ENCODE measurements at regions not wholly inside any gene's neighbourhood (a gene's known extent, or its start where the extent isn't known, plus 50 kb on each side); places are given as distances from the start of the nearest gene placed in this dataset.

DNA sequence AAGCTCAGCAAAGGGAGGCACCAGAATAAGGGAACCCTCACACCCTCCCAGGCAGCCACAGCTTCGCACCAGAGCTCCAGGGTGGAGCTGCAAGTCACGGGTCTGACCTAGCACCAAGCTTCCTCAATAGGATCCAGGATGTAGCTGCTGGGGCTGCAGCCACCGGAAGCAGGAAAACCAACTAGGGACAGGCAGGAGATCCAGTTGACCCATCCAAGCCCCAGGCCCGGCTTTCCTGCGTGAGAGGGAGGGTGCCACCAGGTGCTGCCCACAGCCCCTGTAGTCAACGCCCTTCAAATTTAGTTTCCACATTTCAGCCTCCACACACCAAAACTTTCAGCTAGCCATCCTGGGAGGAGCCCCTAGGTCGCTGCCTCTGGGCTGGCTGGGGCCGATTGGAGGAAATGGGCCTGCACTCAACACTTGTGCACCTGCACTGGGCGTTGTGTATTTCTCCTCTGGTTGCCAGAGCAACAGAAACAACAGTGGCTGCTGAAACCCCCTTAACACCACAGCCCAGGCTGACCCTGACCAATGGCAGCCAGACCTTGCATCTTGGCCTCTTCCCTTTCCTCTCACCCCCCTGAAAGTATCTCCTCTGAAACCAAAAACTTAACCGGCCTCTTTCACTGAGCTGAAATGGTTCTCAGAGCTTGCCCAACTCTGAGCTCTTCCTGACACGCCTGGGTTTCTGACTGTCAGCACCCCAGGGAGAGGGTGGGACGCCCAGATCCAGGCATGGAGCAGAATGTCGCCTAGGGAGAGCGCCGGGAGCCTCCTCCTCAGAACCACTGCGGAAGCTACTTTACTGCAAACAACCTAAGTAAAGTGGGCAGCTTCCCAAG lies 226.5 kb upstream of the MAP3K1 start:
- DNase-seq (ENCODE audit: low read depth in 2 of 2): peak in 1 of 2 donors; percentile 29

DNA sequence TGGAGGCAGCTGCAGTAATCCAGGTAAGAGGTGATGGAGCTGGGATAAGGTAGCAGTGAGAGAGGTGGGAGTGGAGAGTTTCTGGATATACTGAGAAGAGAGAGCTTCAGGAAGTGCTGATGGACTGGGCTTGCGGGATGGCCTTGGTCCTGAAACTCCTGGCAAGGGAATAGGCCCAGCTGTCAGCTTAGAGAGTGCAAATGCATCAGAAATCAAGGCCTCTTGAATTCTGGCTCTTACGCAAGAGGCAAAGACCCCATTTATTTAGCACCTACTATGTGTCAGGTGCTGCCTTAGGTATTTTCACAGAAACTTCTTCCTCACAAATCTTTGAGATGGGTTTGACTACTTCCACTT lies 227.2 kb upstream of the MAP3K1 start:
- DNase-seq (ENCODE audit: low read depth in 2 of 2): no peak

DNA sequence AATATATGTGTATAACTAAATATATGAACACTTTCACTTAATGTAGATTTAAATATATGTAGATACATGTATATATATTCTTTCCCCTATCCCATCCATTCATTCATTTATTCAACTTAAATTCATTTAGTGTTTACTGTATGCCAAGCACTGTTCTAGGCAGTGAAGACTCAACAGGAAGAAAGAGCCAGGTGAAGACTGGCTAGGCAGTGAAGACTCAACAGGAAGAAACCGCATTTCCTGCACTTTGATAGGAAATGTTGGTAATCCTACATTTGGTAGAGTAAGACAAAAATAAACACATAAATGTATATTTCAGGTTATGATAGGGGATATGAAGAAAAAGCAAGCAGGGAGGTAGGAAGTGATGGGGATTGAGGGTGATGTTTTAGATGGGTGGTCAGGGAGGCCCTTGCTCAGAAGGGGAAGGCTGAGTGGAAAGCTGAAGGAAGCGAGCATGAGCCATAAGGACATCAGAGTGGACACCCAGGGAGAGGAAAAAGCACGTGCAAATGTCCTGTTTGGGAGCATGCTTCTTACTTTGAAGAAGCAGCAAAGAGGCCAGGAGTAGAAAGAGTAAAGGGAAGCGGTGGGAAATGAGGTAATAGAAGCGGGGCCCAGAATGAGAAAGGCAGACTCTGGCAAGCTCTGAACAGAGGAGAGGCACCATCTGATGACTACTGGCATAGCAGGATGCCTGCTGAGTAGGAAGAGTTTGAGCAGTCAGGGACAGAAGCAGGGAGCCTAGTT lies 227.8 kb upstream of the MAP3K1 start:
- no peak for DNase-seq (ENCODE audit: low read depth in 2 of 2)

DNA sequence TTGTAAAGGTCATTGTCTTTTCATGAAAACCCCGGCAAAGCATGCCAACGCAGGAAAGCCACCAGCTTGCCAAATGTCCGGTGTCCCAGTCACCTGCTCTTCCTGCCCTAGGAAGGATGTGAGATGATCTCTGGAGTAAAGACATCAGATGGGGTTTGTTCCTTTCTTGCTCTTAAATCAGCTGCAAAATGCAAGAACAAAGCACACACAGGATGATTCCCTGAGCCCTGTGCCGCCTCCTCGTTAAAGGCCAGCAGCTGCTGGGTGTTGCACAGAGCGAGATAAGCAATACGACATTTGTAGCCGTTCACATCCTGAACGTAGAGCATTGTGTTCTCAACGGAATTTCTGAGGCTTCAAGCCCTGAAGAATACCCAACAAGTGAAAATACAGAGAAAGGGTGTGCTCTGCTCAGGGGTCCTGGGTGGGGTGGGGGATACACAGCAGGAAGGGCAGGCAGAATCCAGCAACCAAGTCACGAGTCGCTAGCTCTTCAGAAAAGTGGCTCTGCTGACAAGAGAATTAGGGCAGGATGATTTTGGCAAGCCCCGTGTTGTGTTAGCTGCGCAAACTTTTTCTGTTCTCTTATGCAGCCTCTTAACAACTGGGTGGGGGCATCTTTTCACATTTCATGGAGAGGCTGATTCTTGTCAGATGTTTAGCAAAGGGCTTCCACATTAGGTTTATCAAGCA lies 229.2 kb upstream of the MAP3K1 start:
- no peak for DNase-seq (ENCODE audit: low read depth in 2 of 2)

DNA sequence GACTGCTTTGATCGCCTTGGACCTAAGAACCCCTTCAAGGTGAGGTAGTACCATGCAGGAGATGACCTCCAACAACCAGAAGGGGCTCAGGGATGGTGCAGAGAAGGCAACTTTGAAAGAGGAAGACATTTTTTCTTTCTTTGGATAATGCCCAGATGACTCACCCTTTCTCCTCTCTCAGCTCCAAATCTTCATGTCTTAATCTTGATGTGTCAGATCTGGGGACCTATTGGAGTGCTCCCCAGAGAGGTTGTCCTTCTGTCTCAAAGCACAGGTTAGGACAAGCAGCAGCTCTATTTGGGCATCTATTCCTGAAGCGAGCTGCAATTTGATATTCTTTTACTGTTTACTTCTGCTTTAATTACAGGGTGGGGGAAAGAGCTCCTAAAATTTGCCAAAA lies 229.9 kb upstream of the MAP3K1 start:
- DNase-seq (ENCODE audit: low read depth in 2 of 2): no peak

DNA sequence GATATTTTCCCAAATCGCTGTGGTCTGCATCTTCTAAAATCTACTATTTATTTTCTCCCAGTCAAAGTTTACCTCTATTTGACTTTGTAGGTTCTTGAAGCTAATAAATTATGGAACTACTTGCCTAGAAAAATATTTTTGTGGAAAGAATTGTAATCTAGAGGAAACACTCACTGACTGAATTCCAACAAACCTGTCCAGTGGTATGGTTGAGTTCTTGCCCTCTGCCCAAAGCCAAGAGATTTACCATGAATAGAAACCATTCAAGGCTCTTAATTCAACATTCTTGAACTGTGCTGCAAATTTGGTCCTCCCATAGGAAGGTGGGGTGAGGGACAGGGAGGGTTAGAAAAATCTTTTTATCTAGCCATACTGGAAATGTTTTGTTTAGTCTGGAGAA lies 233.9 kb upstream of the MAP3K1 start:
- no peak for DNase-seq (ENCODE audit: low read depth in 2 of 2)

DNA sequence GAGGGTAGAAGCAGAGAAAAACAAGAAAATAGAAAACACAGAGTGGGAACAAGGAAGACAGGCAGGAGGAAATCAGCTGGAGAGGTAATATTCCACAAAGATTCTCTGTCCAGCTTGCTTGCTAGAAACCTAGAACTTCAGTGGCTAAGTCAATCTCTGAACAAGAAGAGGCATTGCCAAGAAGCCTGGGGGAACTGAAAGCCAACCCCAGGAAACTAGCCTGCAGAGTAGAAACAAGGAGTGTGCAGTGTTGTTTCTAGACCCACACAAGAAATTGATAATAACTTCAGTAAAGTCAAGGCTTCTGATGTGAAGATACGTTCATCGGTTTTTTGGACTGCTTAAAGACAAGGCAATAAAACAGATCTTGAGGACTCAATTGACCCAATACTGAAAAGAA lies 234.5 kb upstream of the MAP3K1 start:
- DNase-seq (ENCODE audit: low read depth in 2 of 2): no peak

DNA sequence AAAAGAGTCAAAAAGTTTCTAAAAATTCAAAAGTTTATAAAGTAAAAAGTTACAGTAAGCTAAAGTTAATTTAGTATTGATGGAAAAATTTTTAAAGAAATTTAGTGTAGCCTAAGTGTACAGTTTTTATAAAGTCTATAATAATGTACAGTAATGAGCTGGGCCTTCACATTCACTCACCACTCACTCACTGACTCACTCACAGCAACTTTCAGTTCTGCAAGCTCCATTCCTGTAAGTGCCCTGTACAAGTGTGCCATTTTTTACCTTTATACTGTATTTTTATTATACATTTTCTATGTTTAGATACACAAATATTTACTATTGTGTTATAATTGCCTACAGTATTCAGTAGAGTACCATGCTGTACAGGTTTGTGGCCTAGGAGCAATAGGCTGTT lies 239.5 kb upstream of the MAP3K1 start:
- DNase-seq (ENCODE audit: low read depth in 2 of 2): no peak

DNA sequence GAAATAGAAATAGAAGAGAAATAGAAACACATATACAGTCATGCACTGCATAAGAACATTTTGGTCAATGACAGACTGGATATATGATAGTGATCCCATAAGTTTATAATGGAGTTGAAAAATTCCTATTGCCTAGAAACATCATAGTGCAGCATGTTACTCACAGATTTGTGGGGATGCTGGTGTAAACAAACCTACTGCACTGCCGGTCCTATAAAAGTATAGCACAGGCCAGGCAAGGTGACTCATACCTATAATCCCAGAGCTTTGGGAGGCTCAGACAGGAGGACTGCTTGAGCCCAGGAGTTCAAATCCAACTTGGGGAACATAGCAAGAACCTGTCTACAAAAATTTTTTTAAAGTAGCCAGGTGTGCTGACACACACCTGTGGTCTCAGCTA lies 240.6 kb upstream of the MAP3K1 start:
- no peak for DNase-seq (ENCODE audit: low read depth in 2 of 2)

DNA sequence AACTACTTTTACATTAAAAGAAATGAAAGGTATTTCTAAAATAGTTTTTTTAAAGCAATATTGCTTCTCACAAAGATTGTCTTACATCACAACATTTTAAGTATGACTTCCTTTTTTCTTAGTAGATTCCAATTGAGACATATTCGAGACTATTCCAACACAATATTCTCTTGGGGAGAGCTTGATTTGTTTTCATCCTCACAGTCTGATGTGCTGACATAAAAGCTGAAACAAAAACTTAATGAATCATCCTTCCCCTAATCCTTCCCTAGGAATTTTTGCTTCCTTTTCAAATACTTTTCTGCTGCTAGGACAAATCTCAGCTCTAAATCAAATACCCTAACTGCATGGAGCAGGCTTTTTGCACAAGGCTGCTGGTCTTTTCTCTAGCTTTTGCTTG lies 245.8 kb upstream of the MAP3K1 start:
- DNase-seq (ENCODE audit: low read depth in 2 of 2): no peak

DNA sequence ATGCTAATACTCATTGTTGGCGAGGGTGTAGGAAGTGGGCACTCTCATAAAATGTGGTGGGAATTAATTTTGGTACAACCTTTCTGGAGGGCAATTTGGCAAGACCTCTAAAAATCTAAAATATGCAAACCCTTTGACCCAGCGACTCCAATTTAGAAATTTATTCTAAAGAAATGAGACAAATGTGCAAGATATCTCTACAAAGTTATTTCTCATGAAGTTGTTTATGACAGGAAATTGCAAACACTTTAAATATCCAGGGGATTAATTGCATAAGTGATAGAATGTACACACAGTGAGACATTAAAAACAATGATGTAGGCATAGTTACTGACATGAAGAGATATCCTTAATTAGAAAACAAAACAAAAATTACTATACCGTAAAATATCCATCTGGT lies 246.3 kb upstream of the MAP3K1 start:
- DNase-seq (ENCODE audit: low read depth in 2 of 2): no peak

DNA sequence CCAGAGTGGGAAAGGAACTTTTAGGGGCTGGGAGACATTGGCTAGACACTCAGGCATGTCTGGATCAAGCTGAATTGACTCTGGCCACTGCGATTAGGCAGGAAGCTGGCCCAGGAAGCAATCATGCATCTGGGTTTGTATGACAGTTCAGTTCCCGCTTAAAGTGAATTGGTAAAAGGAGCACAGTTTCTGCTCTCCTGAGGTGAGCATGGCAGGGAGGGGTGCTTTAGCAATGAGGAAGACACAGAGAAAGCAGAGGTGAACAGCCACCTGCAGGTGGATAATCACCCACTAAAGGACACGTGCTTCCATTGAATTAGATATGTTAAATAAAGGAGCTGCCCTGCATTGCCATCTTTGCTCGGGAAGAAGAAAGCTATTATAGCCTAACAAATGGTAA lies 248.1 kb upstream of the MAP3K1 start:
- no peak for DNase-seq (ENCODE audit: low read depth in 2 of 2)

DNA sequence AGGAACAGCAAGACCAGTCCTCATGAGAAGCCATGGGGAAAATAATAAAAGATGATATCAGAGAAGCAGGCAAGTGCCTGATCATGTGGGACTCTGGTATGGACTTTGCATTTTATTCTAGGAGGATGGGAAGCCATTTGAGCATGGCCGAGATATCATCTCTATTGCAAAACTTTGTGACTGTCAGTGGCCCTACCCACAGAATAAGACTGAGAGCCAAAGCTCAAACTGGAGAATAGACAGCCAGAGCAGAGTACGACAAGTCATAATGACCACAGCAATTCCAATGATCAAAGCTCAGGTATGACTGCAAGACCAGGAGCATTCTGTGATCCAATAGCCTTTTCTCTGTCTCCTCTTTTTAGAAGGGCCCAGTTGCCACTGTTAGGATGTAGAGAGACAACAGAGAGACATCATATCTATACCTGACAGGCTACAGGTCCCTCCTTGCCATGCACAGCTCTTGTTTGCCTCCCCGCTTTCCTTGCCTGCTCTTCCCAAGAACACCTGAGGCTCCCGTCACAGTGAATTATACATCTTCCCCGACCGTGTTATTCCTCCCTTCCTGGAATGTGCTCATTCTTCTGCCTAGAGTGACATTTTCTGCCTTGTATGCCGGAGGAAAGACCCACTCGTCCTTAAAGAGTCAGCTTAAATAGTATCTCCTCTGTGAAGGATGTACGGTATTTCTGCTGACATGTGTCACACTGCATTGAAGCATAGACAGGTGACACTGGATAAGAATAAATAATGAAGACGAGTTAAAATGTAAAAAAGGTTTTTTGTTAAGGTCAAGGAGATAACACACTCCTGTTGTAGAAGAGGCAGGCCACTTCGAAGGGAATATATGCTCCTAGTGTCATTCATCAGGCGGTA lies 248.7 kb upstream of the MAP3K1 start:
- DNase-seq (ENCODE audit: low read depth in 2 of 2): no peak

DNA sequence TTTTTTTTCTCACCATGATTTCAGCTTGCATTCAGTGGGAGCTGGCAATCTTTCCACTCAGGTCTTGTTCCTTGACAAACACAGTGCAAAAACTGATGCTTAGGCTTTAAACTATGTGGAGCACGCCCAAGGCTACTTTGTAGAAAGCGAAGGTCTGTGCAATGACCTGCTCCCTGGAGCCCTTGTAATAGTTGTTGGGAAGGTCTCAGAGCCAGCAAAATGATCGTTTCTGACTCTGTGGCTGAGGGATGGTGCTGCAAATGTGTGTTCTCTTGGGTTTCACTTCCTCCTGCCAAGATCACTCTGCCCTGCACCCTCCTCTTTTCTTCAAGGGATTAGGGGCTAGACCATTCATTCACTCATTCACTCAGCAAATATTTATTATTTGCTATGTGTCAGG lies 249.7 kb upstream of the MAP3K1 start:
- no peak for DNase-seq (ENCODE audit: low read depth in 2 of 2)

DNA sequence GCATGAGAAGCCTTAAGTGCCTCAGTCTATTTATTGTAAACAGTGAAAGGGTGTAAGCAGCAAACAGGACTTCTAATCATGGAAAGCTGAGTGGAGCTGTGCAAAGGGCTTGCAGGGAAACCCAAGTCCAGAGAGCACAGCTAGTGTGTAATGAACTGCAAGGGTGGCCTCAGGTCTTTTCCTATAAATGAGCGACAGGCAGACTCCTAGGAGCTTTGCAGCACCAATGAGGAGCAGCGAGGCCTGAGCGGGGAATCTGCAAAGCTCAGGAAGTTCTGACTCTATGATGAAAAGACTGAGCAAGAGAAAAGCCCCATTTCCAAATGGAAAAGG lies 250.1 kb upstream of the MAP3K1 start:
- DNase-seq (ENCODE audit: low read depth in 2 of 2): no peak

DNA sequence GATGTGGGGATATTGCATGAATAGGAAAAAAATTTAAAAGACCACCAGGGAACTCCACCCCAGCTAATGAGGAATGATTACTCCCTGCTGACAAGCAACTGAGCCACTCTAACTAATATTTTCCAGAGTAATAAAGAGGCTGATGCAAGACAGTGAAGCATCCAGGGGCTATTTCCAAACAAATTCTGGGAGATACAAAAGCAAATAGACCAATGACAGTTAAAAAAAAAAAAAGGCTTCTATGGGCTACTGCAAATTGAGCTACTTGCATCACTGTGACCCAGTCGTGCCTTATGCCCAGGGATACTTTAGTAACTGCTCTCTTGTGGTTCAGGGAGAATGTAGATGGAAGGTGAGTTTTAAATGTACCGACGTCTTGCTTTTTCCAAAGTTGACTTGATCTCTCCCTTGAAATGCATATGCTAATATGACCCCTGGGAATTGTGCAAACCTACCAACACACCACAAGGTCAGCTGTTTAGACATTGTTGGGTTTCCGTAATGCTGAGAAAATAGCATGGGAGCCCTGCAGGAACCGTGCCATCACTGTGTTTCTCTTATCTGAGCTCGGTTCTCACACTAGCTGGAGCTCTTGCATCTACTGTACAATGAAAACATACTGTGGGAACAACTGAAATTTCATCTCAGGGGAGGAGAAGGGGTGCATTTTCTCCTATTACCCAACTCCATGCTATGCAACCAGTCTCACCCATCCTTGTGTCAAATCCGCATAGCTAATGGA lies 250.6 kb upstream of the MAP3K1 start:
- DNase-seq (ENCODE audit: low read depth in 2 of 2): no peak

DNA sequence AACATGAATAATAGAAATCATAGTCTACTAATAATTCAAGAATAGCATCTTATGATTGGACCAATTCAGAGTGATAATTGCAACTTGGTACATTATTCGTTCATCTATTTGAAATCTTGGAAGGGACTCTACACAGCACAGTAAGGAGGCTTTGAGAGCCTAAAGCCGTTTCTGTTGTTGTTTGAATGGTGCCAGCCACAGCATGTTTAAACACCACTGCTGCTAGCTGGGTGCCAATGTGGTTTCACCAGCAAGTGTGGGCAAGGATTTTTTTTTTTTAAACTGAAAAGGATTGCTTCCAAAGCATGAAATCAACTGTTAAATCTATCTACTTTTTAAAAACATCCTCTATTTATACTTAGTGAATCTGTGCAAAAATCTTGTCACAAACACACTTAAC lies 253.9 kb upstream of the MAP3K1 start:
- no peak for DNase-seq (ENCODE audit: low read depth in 2 of 2)

DNA sequence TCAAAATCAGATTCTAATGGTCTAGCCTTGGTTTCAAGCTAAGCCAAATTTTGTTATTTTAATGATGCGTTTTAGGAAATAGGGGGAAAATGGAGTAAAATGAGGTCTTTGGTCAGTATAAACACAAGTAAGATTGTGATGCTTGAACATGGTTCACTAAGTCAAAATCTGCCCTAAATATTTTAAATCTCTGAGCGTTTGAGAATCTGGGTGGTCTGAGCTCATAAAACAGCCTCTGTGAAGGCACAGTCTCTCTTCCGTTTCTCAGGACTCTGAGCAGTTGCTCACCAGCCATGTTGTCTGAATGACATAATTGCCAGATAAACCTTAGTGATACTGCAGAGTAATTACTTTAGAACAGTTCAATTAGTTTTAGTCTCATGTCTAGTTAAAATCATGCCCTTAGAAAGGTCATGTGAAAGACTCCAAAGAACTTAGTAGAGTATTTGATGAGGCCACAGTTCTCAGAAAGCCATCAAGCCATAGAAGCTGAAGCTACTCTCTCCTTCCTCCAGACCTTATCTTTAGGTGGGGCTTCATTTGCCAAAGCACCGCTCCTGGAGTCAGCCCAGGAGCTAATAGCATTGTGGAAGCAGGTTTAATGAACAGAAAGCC lies 257.1 kb upstream of the MAP3K1 start:
- DNase-seq (ENCODE audit: low read depth in 2 of 2): no peak

DNA sequence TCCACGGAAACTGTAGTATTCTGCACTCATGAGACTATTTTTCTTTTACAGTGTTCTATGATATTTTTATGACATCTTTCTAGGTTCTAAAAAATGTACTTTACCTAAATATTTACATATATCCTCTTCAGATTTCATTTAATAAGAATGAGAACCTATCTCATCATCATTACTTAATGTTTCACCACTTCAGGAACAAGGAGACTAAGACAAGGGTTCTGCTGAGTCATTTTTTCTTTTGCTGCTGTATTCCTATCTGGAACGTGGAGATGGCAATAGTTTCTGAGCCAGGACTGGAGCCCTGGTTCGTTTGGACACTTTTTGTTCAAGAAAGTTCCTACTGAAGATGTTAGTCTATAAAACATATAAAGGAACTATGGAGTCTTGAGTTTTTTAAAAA lies 258.2 kb upstream of the MAP3K1 start:
- DNase-seq (ENCODE audit: low read depth in 2 of 2): no peak

DNA sequence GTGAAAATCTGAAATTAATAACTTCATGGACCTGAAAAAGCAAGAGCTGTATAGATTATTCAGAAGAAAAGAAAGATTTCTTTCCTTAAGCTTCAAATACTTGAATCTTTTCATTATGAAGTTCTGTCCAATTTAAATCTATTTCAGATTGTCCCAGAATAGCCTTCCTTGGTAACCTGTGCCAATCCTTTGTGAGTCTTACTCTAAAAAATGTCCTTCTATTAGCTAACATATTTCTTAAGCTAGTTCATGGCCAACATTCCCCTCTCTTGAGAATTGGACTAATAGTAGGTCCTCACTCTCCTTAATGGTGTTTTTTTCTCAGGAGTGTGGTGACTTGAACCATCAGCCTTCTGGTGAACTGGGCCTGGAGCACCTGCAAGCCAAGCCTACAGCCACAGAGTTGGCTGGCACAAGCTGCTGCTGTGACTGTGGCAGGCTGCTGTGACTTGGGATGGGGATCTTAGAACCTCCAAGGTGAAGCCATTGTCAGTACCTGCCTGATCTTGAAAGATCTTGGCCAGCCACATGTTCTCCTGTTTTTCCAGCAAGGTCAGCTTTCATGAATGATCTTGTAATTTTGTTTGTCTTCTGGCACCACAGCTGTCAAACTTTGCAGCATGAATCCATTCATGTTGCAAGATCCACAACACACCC lies 262.6 kb upstream of the MAP3K1 start:
- no peak for DNase-seq (ENCODE audit: low read depth in 2 of 2)
